OCI-LY7 (cell line): ENCODE measurements at regions not wholly inside any gene's neighbourhood (a gene's known extent, or its start where the extent isn't known, plus 50 kb on each side); places are given as distances from the start of the nearest gene placed in this dataset.

ENCODE experiments used
- CTCF ChIP-seq: fragments of 200-600 bp; sonication (generic); conservative IDR thresholded peaks from 2 replicates; pipeline ENCODE4 v1.5.1; 2014; ENCODE audit warnings: mild to moderate bottlenecking, antibody characterized with exemption, low read length, moderate library complexity, mixed read lengths
- EZH2phosphoT487 ChIP-seq: fragments of 200-600 bp; sonication (generic); IDR thresholded peaks from 2 replicates; pipeline ENCODE4 v1.6.1; 2018; ENCODE audit warnings: low read depth, borderline replicate concordance, mild to moderate bottlenecking, mixed run types, antibody characterized with exemption, low read length, moderate library complexity, mixed read lengths

- TF ChIP-seq EZH2phosphoT487, result no peak
- 0 out of 2 replicates have a peak, but pooled peaks have one; percentile 11 for TF ChIP-seq CTCF
Measured at GRCh38 chr2:145303536-145303935, 783.6 kb upstream of the ZEB2 start.
